ENCODE measurements at regions not wholly inside any gene's neighbourhood (a gene's known extent, or its start where the extent isn't known, plus 50 kb on each side); places are given as distances from the start of the nearest gene placed in this dataset.

GRCh38 chr2:14297340-14297739, 335.2 kb upstream of the LRATD1 start:
- H3K27ac ChIP-seq (ENCODE audit: low read depth, low read length) = no peak overlapping the region
- H3K79me2 ChIP-seq (ENCODE audit: insufficient read depth, low read length) = no peaks in the 10 kb centered on the region
- H3K4me1 ChIP-seq (ENCODE audit: insufficient read depth, low read length) = no peaks in the 10 kb centered on the region
- H2AFZ ChIP-seq (ENCODE audit: low read length) = no peak overlapping the region
- no peak for TF ChIP-seq CTCF (IDR thresholded peaks at IDR 0.05; ENCODE audit: extremely low read depth, low read depth, low read length)
- H3K4me2 ChIP-seq (ENCODE audit: insufficient read depth, low read length) = no peak overlapping the region
- no peak overlapping the region for H3K4me3 ChIP-seq (ENCODE audit: insufficient read depth, low read length)
- no peaks in the 10 kb centered on the region for H3K36me3 ChIP-seq (ENCODE audit: insufficient read depth, low read length)
- H4K20me1 ChIP-seq (ENCODE audit: insufficient read depth, low read length) = no peaks in the 10 kb centered on the region
- no peaks in the 10 kb centered on the region for H3K27me3 ChIP-seq (ENCODE audit: insufficient read depth, low read length)
- H3K9me3 ChIP-seq (ENCODE audit: low read depth, low read length) = no peaks in the 10 kb centered on the region
- DNase-seq (ENCODE audit: insufficient read length, low spot score, missing footprints) = no peak

- Histone ChIP-seq H3K4me3 (ENCODE audit: insufficient read depth, low read length) (no peak overlapping the region), H3K79me2 (ENCODE audit: insufficient read depth, low read length) (no peaks in the 10 kb centered on the region), H2AFZ (ENCODE audit: low read length) (no peak overlapping the region), H3K4me1 (ENCODE audit: insufficient read depth, low read length) (no peaks in the 10 kb centered on the region), H3K9me3 (ENCODE audit: low read depth, low read length) (no peaks in the 10 kb centered on the region), H3K27me3 (ENCODE audit: insufficient read depth, low read length) (no peaks in the 10 kb centered on the region), H3K4me2 (ENCODE audit: insufficient read depth, low read length) (no peak overlapping the region), H3K36me3 (ENCODE audit: insufficient read depth, low read length) (no peaks in the 10 kb centered on the region), H4K20me1 (ENCODE audit: insufficient read depth, low read length) (no peaks in the 10 kb centered on the region), H3K27ac (ENCODE audit: low read depth, low read length) (no peak overlapping the region)
- no peak for DNase-seq (ENCODE audit: insufficient read length, low spot score, missing footprints)
- TF ChIP-seq CTCF (IDR thresholded peaks at IDR 0.05; ENCODE audit: extremely low read depth, low read depth, low read length) = no peak
Measured at GRCh38 chr2:14297906-14298305, 334.6 kb upstream of the LRATD1 start.

GRCh38 chr2:14301331-14301730, 331.2 kb upstream of the LRATD1 start:
- no peak for TF ChIP-seq CTCF (IDR thresholded peaks at IDR 0.05; ENCODE audit: extremely low read depth, low read depth, low read length)
- Histone ChIP-seq H3K9me3 (ENCODE audit: low read depth, low read length) (no peaks in the 10 kb centered on the region), H3K4me1 (ENCODE audit: insufficient read depth, low read length) (no peaks in the 10 kb centered on the region), H3K36me3 (ENCODE audit: insufficient read depth, low read length) (no peaks in the 10 kb centered on the region), H3K4me2 (ENCODE audit: insufficient read depth, low read length) (no peak overlapping the region), H3K27me3 (ENCODE audit: insufficient read depth, low read length) (no peaks in the 10 kb centered on the region), H3K79me2 (ENCODE audit: insufficient read depth, low read length) (no peaks in the 10 kb centered on the region), H4K20me1 (ENCODE audit: insufficient read depth, low read length) (no peaks in the 10 kb centered on the region), H3K27ac (ENCODE audit: low read depth, low read length) (no peak overlapping the region), H3K4me3 (ENCODE audit: insufficient read depth, low read length) (no peak overlapping the region), H2AFZ (ENCODE audit: low read length) (no peak overlapping the region)
- no peak for DNase-seq (ENCODE audit: insufficient read length, low spot score, missing footprints)

- Histone ChIP-seq H4K20me1 (ENCODE audit: insufficient read depth, low read length) (no peaks in the 10 kb centered on the region), H3K27ac (ENCODE audit: low read depth, low read length) (no peak overlapping the region), H3K4me3 (ENCODE audit: insufficient read depth, low read length) (no peak overlapping the region), H3K27me3 (ENCODE audit: insufficient read depth, low read length) (no peaks in the 10 kb centered on the region), H3K4me1 (ENCODE audit: insufficient read depth, low read length) (no peaks in the 10 kb centered on the region), H3K4me2 (ENCODE audit: insufficient read depth, low read length) (no peak overlapping the region), H3K9me3 (ENCODE audit: low read depth, low read length) (no peaks in the 10 kb centered on the region), H3K79me2 (ENCODE audit: insufficient read depth, low read length) (no peaks in the 10 kb centered on the region), H2AFZ (ENCODE audit: low read length) (no peak overlapping the region), H3K36me3 (ENCODE audit: insufficient read depth, low read length) (no peaks in the 10 kb centered on the region)
- no peak for DNase-seq (ENCODE audit: insufficient read length, low spot score, missing footprints)
- TF ChIP-seq CTCF (IDR thresholded peaks at IDR 0.05; ENCODE audit: extremely low read depth, low read depth, low read length) = no peak
Measured at GRCh38 chr2:14303366-14304115, 329.0 kb upstream of the LRATD1 start.
